Erythroblast (primary cell): ENCODE measurements at regions not wholly inside any gene's neighbourhood (a gene's known extent, or its start where the extent isn't known, plus 50 kb on each side); places are given as distances from the start of the nearest gene placed in this dataset.

Source experiments
- GATA1 ChIP-seq: IDR thresholded peaks from 2 replicates; pipeline ENCODE4 v1.6.1; 2011; ENCODE audit warnings: low read depth, mild to moderate bottlenecking, control low read depth, low read length, moderate library complexity
- POLR2A ChIP-seq: IDR thresholded peaks from 2 replicates; pipeline ENCODE4 v1.6.1; 2011; ENCODE audit warnings: mild to moderate bottlenecking, low read length

DNA sequence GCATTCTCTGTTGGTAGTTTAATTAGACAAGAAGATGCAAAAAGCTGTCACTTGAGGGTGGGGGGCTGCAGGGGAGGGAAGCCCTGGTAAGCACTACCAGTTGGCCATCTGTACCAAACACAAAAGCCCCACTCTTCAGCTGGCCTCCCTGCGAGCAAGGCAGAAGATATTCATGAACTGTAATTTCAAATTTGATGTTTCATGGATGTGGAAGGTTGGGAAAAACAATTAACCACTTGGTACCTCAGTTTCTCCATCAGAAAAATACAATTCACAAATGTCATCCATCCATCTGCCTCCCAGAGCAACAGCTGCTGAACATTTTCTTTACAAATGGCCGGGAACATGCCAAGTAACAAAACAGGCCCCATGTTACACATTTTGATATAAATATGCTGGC is 265.3 kb downstream of the HNRNPD start:
- TF ChIP-seq POLR2A, result no peak
- TF ChIP-seq GATA1, result no peak
